WTC11 (cell line): ENCODE measurements at regions not wholly inside any gene's neighbourhood (a gene's known extent, or its start where the extent isn't known, plus 50 kb on each side); places are given as distances from the start of the nearest gene placed in this dataset.

ENCODE experiments used
- ATAC-seq: fragments of 200-7000 bp; cut with Tn5 transposase; 2 replicates; pipeline ENCODE4 v1.10.0; 2021; ENCODE audit warnings: mild to moderate bottlenecking, moderate library complexity
- CTCF ChIA-PET: fragments of 300-600 bp; sonication (Branson Sonifier 250); formaldehyde crosslinking; loops from one replicate; lab custom pipeline; 2021; ENCODE audit warnings: antibody characterized with exemption; lab: Charles Lee
- POLR2A ChIA-PET: fragments of 350-600 bp; sonication (Branson Sonifier 250); formaldehyde crosslinking; loops from one replicate; lab custom pipeline; 2021; ENCODE audit warnings: antibody characterized with exemption; lab: Charles Lee
- DNase-seq: peaks from one replicate; pipeline ENCODE4 v3.0.0; 2021; ENCODE audit warnings: low spot score
- H3K27ac Mint-ChIP-seq: 2 replicates; pipeline ENCODE4 v1.8.0; 2021; ENCODE audit warnings: mixed read lengths
- H3K27me3 Mint-ChIP-seq: 2 replicates; pipeline ENCODE4 v1.8.0; 2021; ENCODE audit warnings: low read depth, mild to moderate bottlenecking, moderate library complexity, mixed read lengths
- H3K36me3 Mint-ChIP-seq: 2 replicates; pipeline ENCODE4 v1.8.0; 2021; ENCODE audit warnings: mixed read lengths
- H3K4me1 Mint-ChIP-seq: 2 replicates; pipeline ENCODE4 v1.8.0; 2022; ENCODE audit warnings: mixed read lengths
- H3K4me3 Mint-ChIP-seq: 2 replicates; pipeline ENCODE4 v1.8.0; 2021; ENCODE audit warnings: mild to moderate bottlenecking, moderate library complexity, mixed read lengths
- H3K9me3 Mint-ChIP-seq: 2 replicates; pipeline ENCODE4 v1.8.0; 2021; ENCODE audit warnings: mixed read lengths
- ATF2 ChIP-seq: sonication (generic); formaldehyde crosslinking; IDR thresholded peaks from 2 replicates; pipeline ENCODE4 v1.8.1; 2022; ENCODE audit warnings: low read depth, missing genetic modification reagents, borderline replicate concordance
- CREM ChIP-seq: sonication (generic); formaldehyde crosslinking; IDR thresholded peaks from 2 replicates; pipeline ENCODE4 v1.8.1; 2022; ENCODE audit warnings: mild to moderate bottlenecking, missing genetic modification reagents, moderate library complexity
- ELF4 ChIP-seq: sonication (generic); formaldehyde crosslinking; IDR thresholded peaks from 2 replicates; pipeline ENCODE4 v1.8.1; 2022; ENCODE audit warnings: low read depth, mild to moderate bottlenecking, moderate library complexity, missing genetic modification reagents
- EMX1 ChIP-seq: fragments of 250-450 bp; sonication (Bioruptor Pico); IDR thresholded peaks from 2 replicates; pipeline ENCODE4 v1.8.0; 2021; ENCODE audit warnings: mild to moderate bottlenecking
- ERG ChIP-seq: fragments of 250-450 bp; sonication (Bioruptor Pico); IDR thresholded peaks from 2 replicates; pipeline ENCODE4 v1.8.0; 2021; ENCODE audit warnings: mild to moderate bottlenecking
- GABPB1 ChIP-seq: sonication (generic); formaldehyde crosslinking; IDR thresholded peaks from 2 replicates; pipeline ENCODE4 v1.8.1; 2023; ENCODE audit warnings: mild to moderate bottlenecking, missing genetic modification reagents
- GTF2I ChIP-seq: fragments of 250-450 bp; sonication (Bioruptor Pico); conservative IDR thresholded peaks from 2 replicates; pipeline ENCODE4 v1.4.0; 2021; ENCODE audit warnings: mild to moderate bottlenecking
- MXD4 ChIP-seq: fragments of 250-450 bp; sonication (Bioruptor Pico); IDR thresholded peaks from 2 replicates; pipeline ENCODE4 v1.8.0; 2021; ENCODE audit warnings: mild to moderate bottlenecking, moderate library complexity, borderline replicate concordance
- NFE2L1 ChIP-seq: sonication (generic); formaldehyde crosslinking; IDR thresholded peaks from 2 replicates; pipeline ENCODE4 v1.8.1; 2023; ENCODE audit warnings: missing genetic modification reagents
- OVOL2 ChIP-seq: fragments of 250-450 bp; sonication (Bioruptor Pico); IDR thresholded peaks from 2 replicates; pipeline ENCODE4 v1.9.0; 2021; ENCODE audit warnings: mild to moderate bottlenecking, borderline replicate concordance
- SMAD3 ChIP-seq: sonication (generic); formaldehyde crosslinking; IDR thresholded peaks from 2 replicates; pipeline ENCODE4 v1.8.0; 2022; ENCODE audit warnings: missing genetic modification reagents, mild to moderate bottlenecking, borderline replicate concordance
- SMAD4 ChIP-seq: sonication (generic); formaldehyde crosslinking; IDR thresholded peaks from 2 replicates; pipeline ENCODE4 v1.8.0; 2022; ENCODE audit warnings: mild to moderate bottlenecking, missing genetic modification reagents
- USF1 ChIP-seq: sonication (generic); formaldehyde crosslinking; IDR thresholded peaks from 2 replicates; pipeline ENCODE4 v1.8.0; 2022; ENCODE audit warnings: mild to moderate bottlenecking, missing genetic modification reagents
- ZBTB21 ChIP-seq: sonication (generic); formaldehyde crosslinking; IDR thresholded peaks from 2 replicates; pipeline ENCODE4 v1.8.1; 2023; ENCODE audit warnings: mild to moderate bottlenecking, missing genetic modification reagents, borderline replicate concordance
- ZNF219 ChIP-seq: sonication (generic); formaldehyde crosslinking; IDR thresholded peaks from 2 replicates; pipeline ENCODE4 v1.8.0; 2023; ENCODE audit warnings: missing genetic modification reagents, mild to moderate bottlenecking, borderline replicate concordance
- ZNF425 ChIP-seq: fragments of 250-450 bp; sonication (Bioruptor Pico); conservative IDR thresholded peaks from 2 replicates; pipeline ENCODE4 v1.9.0; 2021; ENCODE audit warnings: mild to moderate bottlenecking
- ZNF532 ChIP-seq: fragments of 250-450 bp; sonication (Bioruptor Pico); IDR thresholded peaks from 2 replicates; pipeline ENCODE4 v1.9.0; 2021; ENCODE audit warnings: mild to moderate bottlenecking, borderline replicate concordance
- TF ChIP-seq, protein P1 (sequence below): fragments of 200-600 bp; IDR thresholded peaks from 2 replicates; pipeline ENCODE4 v1.8.0; 2022; ENCODE audit warnings: antibody characterized with exemption
- TF ChIP-seq, protein P2 (sequence below): sonication (generic); formaldehyde crosslinking; IDR thresholded peaks from 2 replicates; pipeline ENCODE4 v1.8.1; 2022; ENCODE audit warnings: mild to moderate bottlenecking, moderate library complexity, missing genetic modification reagents
- TF ChIP-seq, protein P3 (sequence below): sonication (generic); formaldehyde crosslinking; IDR thresholded peaks from 2 replicates; pipeline ENCODE4 v1.8.0; 2023; ENCODE audit warnings: missing genetic modification reagents
- TF ChIP-seq, protein P4 (sequence below): sonication (generic); formaldehyde crosslinking; IDR thresholded peaks from 2 replicates; pipeline ENCODE4 v1.8.1; 2022; ENCODE audit warnings: mild to moderate bottlenecking, missing genetic modification reagents, moderate library complexity, borderline replicate concordance

DNA sequence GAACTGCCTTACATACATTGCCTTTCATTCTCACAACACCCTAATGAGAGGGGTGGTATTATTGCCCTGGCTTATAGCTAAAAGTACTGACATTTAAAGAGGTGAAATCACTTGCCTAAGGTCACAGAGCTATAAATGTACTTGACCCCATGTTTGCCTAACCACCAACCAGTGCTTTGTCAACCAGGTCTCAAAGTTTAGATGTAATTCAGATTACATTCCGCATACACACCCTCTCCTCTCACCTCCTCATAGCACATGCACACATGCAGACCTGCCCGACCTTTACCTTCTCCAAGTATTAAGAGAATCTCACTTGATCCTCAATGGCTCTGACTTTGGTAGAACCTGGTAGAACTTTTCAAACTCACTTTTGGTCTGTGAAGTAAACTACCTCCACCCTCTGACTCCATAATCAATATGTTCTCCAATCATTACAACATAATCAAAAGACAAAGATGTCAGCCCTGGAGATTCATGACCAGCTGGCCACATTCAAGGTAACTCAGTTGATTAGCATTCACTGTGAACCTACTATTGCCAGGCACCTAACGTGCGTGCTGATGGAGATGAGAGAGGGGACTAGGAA lies 63.2 kb upstream of the HES1 start (continued):
- TF ChIP-seq, protein P1, sequence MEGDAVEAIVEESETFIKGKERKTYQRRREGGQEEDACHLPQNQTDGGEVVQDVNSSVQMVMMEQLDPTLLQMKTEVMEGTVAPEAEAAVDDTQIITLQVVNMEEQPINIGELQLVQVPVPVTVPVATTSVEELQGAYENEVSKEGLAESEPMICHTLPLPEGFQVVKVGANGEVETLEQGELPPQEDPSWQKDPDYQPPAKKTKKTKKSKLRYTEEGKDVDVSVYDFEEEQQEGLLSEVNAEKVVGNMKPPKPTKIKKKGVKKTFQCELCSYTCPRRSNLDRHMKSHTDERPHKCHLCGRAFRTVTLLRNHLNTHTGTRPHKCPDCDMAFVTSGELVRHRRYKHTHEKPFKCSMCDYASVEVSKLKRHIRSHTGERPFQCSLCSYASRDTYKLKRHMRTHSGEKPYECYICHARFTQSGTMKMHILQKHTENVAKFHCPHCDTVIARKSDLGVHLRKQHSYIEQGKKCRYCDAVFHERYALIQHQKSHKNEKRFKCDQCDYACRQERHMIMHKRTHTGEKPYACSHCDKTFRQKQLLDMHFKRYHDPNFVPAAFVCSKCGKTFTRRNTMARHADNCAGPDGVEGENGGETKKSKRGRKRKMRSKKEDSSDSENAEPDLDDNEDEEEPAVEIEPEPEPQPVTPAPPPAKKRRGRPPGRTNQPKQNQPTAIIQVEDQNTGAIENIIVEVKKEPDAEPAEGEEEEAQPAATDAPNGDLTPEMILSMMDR: no peak
- no peak for TF ChIP-seq ZNF532 (CRISPR knock-in tag)

DNA sequence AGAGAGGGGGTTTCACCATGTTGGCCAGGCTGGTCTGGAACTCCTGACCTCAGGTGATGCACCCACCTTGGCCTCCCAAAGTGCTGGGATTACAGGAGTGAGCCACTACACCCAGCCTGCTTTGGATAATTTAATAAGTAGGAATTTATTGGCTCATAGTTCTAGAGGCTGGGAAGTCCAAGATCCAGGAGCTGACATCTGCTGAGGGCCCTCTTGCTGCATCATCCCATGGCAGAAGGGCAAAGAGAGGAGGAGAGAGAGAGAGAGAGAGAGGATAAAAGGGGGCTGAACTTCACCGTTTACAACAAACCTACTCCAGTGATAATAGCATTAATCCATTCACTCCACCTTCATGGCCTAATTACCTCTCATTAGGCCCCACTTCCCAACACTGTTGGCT lies 62.0 kb upstream of the HES1 start:
- H3K36me3 Mint-ChIP-seq: peaks cover 9% of the 10 kb centered on the region
- peaks cover 40% of the 10 kb centered on the region for H3K27me3 Mint-ChIP-seq
- no peak for DNase-seq
- ChIA-PET CTCF (no interaction called here), POLR2A (no interaction called here)
- H3K27ac Mint-ChIP-seq: no peak overlapping the region
- peaks cover 9% of the 10 kb centered on the region; the same call in 1 of the 2 replicates for H3K9me3 Mint-ChIP-seq
- no peak overlapping the region for H3K4me3 Mint-ChIP-seq
- ATAC-seq: no peak
- peaks cover 10% of the 10 kb centered on the region for H3K4me1 Mint-ChIP-seq
- TF ChIP-seq, protein P2, sequence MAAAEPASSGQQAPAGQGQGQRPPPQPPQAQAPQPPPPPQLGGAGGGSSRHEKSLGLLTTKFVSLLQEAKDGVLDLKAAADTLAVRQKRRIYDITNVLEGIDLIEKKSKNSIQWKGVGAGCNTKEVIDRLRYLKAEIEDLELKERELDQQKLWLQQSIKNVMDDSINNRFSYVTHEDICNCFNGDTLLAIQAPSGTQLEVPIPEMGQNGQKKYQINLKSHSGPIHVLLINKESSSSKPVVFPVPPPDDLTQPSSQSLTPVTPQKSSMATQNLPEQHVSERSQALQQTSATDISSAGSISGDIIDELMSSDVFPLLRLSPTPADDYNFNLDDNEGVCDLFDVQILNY: no peak
- TF ChIP-seq GABPB1 (CRISPR knock-in tag) (no peak), ZNF219 (no peak), SMAD3 (CRISPR knock-in tag) (no peak), ZBTB21 (no peak), EMX1 (no peak), CREM (CRISPR knock-in tag) (no peak), USF1 (CRISPR knock-in tag) (no peak), ELF4 (CRISPR knock-in tag) (no peak), MXD4 (CRISPR knock-in tag) (no peak), GTF2I (no peak), OVOL2 (CRISPR knock-in tag) (no peak), SMAD4 (CRISPR knock-in tag) (no peak), ATF2 (no peak), NFE2L1 (CRISPR knock-in tag) (no peak), ERG (CRISPR knock-in tag) (no peak), ZNF425 (CRISPR knock-in tag) (no peak)
- TF ChIP-seq, protein P3, sequence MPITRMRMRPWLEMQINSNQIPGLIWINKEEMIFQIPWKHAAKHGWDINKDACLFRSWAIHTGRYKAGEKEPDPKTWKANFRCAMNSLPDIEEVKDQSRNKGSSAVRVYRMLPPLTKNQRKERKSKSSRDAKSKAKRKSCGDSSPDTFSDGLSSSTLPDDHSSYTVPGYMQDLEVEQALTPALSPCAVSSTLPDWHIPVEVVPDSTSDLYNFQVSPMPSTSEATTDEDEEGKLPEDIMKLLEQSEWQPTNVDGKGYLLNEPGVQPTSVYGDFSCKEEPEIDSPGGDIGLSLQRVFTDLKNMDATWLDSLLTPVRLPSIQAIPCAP (CRISPR knock-in tag): no peak
- TF ChIP-seq, protein P4, sequence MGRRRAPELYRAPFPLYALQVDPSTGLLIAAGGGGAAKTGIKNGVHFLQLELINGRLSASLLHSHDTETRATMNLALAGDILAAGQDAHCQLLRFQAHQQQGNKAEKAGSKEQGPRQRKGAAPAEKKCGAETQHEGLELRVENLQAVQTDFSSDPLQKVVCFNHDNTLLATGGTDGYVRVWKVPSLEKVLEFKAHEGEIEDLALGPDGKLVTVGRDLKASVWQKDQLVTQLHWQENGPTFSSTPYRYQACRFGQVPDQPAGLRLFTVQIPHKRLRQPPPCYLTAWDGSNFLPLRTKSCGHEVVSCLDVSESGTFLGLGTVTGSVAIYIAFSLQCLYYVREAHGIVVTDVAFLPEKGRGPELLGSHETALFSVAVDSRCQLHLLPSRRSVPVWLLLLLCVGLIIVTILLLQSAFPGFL (CRISPR knock-in tag): no peak
